Neural cell (in vitro differentiated cells): ENCODE measurements at regions not wholly inside any gene's neighbourhood (a gene's known extent, or its start where the extent isn't known, plus 50 kb on each side); places are given as distances from the start of the nearest gene placed in this dataset.

Experiments used
- H2AFZ ChIP-seq: fragments of 200-600, 300-800 bp; sonication (generic), shearing (Covaris generic); 2 replicates; pipeline ENCODE4 v1.6.0; 2014; ENCODE audit warnings: low read depth, mild to moderate bottlenecking, antibody characterized with exemption, low read length, moderate library complexity
- H3F3A ChIP-seq: fragments of 200-600 bp; shearing (Covaris generic); 2 replicates; pipeline ENCODE4 v1.6.1; 2016; ENCODE audit warnings: mild to moderate bottlenecking, moderate library complexity, mixed read lengths, antibody characterized with exemption, low read length; ENCODE audit not compliant: insufficient read depth, poor library complexity, severe bottlenecking
- H3K27ac ChIP-seq: fragments of 200-600, 300-800 bp; sonication (generic), shearing (Covaris generic); 2 replicates; pipeline ENCODE4 v1.5.1; 2014; ENCODE audit warnings: mild to moderate bottlenecking, low read length, moderate library complexity
- H3K27me3 ChIP-seq: fragments of 300-800, 200-600 bp; sonication (generic), shearing (Covaris generic); 2 replicates; pipeline ENCODE4 v1.6.0; 2014; ENCODE audit warnings: mild to moderate bottlenecking, low read depth, low read length, moderate library complexity; ENCODE audit not compliant: insufficient read depth
- H3K36me3 ChIP-seq: fragments of 300-800, 200-600 bp; sonication (generic), shearing (Covaris generic); 2 replicates; pipeline ENCODE4 v1.5.1; 2014; ENCODE audit warnings: mild to moderate bottlenecking, antibody characterized with exemption, low read length, moderate library complexity; ENCODE audit not compliant: insufficient read depth
- H3K4me2 ChIP-seq: fragments of 300-800, 200-600 bp; sonication (generic), shearing (Covaris generic); 2 replicates; pipeline ENCODE4 v1.6.0; 2014; ENCODE audit warnings: mild to moderate bottlenecking, low read length
- H3K4me3 ChIP-seq: fragments of 300-800, 200-600 bp; sonication (generic), shearing (Covaris generic); 2 replicates; pipeline ENCODE4 v1.5.1; 2014; ENCODE audit warnings: mild to moderate bottlenecking, low read length, moderate library complexity
- H3K79me2 ChIP-seq: fragments of 200-600 bp; shearing (Covaris generic); replicated peaks from 2 replicates; pipeline ENCODE4 v1.6.0; 2014; ENCODE audit warnings: mild to moderate bottlenecking, low read length, moderate library complexity; ENCODE audit not compliant: insufficient read depth
- H3K9ac ChIP-seq: fragments of 300-800, 200-600 bp; sonication (generic), shearing (Covaris generic); 2 replicates; pipeline ENCODE4 v1.6.1; 2016; ENCODE audit warnings: mild to moderate bottlenecking, low read length, mixed read lengths
- H3K9me2 ChIP-seq: fragments of 200-600 bp; shearing (Covaris generic); 2 replicates; pipeline ENCODE4 v1.6.1; 2016; ENCODE audit warnings: mild to moderate bottlenecking, low read length, mixed read lengths; ENCODE audit not compliant: insufficient read depth
- H3K9me3 ChIP-seq: fragments of 200-600, 300-800 bp; sonication (generic), shearing (Covaris generic); 2 replicates; pipeline ENCODE4 v1.6.1; 2016; ENCODE audit warnings: mild to moderate bottlenecking, mixed run types, low read length, moderate library complexity, mixed read lengths
- H4K20me1 ChIP-seq: fragments of 200-600 bp; shearing (Covaris generic); 2 replicates; pipeline ENCODE4 v1.6.1; 2016; ENCODE audit warnings: mild to moderate bottlenecking, mixed run types; ENCODE audit not compliant: insufficient read depth
- EP300 ChIP-seq: fragments of 450-650 bp; conservative IDR thresholded peaks from 2 replicates; pipeline ENCODE4 v1.6.1; 2014; ENCODE audit warnings: antibody characterized with exemption, mild to moderate bottlenecking, moderate library complexity; ENCODE audit not compliant: poor library complexity, severe bottlenecking
- EZH2 ChIP-seq: fragments of 200-600, 300-800 bp; shearing (Covaris generic), sonication (generic); IDR thresholded peaks from 2 replicates; pipeline ENCODE4 v1.6.1; 2014; ENCODE audit warnings: antibody characterized with exemption, low read length, borderline replicate concordance, mild to moderate bottlenecking; ENCODE audit not compliant: insufficient read depth, poor library complexity, severe bottlenecking
- MXI1 ChIP-seq: fragments of 450-650 bp; conservative IDR thresholded peaks from 2 replicates; pipeline ENCODE4 v1.6.1; 2014; ENCODE audit warnings: antibody characterized with exemption, mild to moderate bottlenecking; ENCODE audit not compliant: poor library complexity, severe bottlenecking
- POLR2AphosphoS5 ChIP-seq: IDR thresholded peaks from 2 replicates; pipeline ENCODE4 v1.6.1; 2012
- RAD21 ChIP-seq: fragments of 450-650 bp; conservative IDR thresholded peaks from 2 replicates; pipeline ENCODE4 v1.6.1; 2014; ENCODE audit warnings: antibody characterized with exemption, mild to moderate bottlenecking, moderate library complexity
- SMC3 ChIP-seq: fragments of 450-650 bp; conservative IDR thresholded peaks from 2 replicates; pipeline ENCODE4 v1.6.1; 2014; ENCODE audit warnings: antibody characterized with exemption, mild to moderate bottlenecking, moderate library complexity; ENCODE audit not compliant: poor library complexity
- TAF1 ChIP-seq: IDR thresholded peaks from 2 replicates; pipeline ENCODE4 v1.6.1; 2012; ENCODE audit warnings: low read depth
- TF ChIP-seq, protein P1 (sequence below): fragments of 450-650 bp; IDR thresholded peaks from 2 replicates; pipeline ENCODE4 v1.5.1; 2014; ENCODE audit warnings: antibody characterized with exemption, mild to moderate bottlenecking, moderate library complexity; ENCODE audit not compliant: poor library complexity, severe bottlenecking
- TF ChIP-seq, protein P2 (sequence below): IDR thresholded peaks from 2 replicates; pipeline ENCODE4 v1.6.1; 2012; ENCODE audit warnings: borderline replicate concordance

DNA sequence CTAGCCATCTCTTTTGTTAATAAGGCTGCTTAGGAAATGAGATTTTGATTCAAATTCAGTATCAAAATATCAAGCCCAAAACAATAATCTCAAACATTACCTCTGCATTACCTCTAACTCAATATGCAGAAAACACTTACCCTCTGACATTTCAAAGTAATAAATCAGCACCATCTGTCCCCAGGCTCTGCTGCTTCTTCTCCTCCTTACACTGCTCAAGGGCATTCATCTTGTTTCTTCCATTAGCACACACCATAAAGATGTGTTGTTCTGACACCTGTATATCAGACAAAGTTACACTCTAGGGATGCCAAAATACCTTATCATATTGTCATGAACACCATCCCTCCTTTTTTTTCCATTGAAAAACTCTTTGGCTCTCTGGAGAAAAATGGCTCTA is 1630.3 kb downstream of the RPA4 start:
- no peaks in the 10 kb centered on the region for H3K9me3 ChIP-seq
- no peak overlapping the region for H3K9ac ChIP-seq
- no peaks in the 10 kb centered on the region for H3K9me2 ChIP-seq
- H3K27ac ChIP-seq = no peak overlapping the region
- no peaks in the 10 kb centered on the region for H3K27me3 ChIP-seq
- H3F3A ChIP-seq = no peaks in the 10 kb centered on the region
- H3K79me2 ChIP-seq = no peaks in the 10 kb centered on the region
- H2AFZ ChIP-seq = no peak overlapping the region
- H4K20me1 ChIP-seq = no peaks in the 10 kb centered on the region
- TF ChIP-seq MXI1 (no peak), POLR2AphosphoS5 (no peak), TAF1 (no peak), RAD21 (no peak), EP300 (no peak), SMC3 (no peak), EZH2 (no peak)
- TF ChIP-seq, protein P1, sequence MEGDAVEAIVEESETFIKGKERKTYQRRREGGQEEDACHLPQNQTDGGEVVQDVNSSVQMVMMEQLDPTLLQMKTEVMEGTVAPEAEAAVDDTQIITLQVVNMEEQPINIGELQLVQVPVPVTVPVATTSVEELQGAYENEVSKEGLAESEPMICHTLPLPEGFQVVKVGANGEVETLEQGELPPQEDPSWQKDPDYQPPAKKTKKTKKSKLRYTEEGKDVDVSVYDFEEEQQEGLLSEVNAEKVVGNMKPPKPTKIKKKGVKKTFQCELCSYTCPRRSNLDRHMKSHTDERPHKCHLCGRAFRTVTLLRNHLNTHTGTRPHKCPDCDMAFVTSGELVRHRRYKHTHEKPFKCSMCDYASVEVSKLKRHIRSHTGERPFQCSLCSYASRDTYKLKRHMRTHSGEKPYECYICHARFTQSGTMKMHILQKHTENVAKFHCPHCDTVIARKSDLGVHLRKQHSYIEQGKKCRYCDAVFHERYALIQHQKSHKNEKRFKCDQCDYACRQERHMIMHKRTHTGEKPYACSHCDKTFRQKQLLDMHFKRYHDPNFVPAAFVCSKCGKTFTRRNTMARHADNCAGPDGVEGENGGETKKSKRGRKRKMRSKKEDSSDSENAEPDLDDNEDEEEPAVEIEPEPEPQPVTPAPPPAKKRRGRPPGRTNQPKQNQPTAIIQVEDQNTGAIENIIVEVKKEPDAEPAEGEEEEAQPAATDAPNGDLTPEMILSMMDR = no peak
- TF ChIP-seq, protein P2, sequence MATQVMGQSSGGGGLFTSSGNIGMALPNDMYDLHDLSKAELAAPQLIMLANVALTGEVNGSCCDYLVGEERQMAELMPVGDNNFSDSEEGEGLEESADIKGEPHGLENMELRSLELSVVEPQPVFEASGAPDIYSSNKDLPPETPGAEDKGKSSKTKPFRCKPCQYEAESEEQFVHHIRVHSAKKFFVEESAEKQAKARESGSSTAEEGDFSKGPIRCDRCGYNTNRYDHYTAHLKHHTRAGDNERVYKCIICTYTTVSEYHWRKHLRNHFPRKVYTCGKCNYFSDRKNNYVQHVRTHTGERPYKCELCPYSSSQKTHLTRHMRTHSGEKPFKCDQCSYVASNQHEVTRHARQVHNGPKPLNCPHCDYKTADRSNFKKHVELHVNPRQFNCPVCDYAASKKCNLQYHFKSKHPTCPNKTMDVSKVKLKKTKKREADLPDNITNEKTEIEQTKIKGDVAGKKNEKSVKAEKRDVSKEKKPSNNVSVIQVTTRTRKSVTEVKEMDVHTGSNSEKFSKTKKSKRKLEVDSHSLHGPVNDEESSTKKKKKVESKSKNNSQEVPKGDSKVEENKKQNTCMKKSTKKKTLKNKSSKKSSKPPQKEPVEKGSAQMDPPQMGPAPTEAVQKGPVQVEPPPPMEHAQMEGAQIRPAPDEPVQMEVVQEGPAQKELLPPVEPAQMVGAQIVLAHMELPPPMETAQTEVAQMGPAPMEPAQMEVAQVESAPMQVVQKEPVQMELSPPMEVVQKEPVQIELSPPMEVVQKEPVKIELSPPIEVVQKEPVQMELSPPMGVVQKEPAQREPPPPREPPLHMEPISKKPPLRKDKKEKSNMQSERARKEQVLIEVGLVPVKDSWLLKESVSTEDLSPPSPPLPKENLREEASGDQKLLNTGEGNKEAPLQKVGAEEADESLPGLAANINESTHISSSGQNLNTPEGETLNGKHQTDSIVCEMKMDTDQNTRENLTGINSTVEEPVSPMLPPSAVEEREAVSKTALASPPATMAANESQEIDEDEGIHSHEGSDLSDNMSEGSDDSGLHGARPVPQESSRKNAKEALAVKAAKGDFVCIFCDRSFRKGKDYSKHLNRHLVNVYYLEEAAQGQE = no peak
- H3K36me3 ChIP-seq = no peaks in the 10 kb centered on the region
- no peak overlapping the region for H3K4me3 ChIP-seq
- H3K4me2 ChIP-seq = no peak overlapping the region

GRCh38 chrX:98516120-98516519 is 1632.4 kb downstream of the RPA4 start:
- H3K9me2 ChIP-seq = no peaks in the 10 kb centered on the region
- no peak overlapping the region for H3K4me3 ChIP-seq
- no peaks in the 10 kb centered on the region for H3K27me3 ChIP-seq
- H3K36me3 ChIP-seq = no peaks in the 10 kb centered on the region
- H2AFZ ChIP-seq = no peak overlapping the region
- no peak overlapping the region for H3K4me2 ChIP-seq
- no peak for TF ChIP-seq POLR2AphosphoS5
- no peak for TF ChIP-seq TAF1
- TF ChIP-seq RAD21 = no peak
- no peak for TF ChIP-seq EP300
- TF ChIP-seq MXI1 = no peak
- no peak for TF ChIP-seq EZH2
- TF ChIP-seq, protein P1 = no peak
- no peak for TF ChIP-seq SMC3
- TF ChIP-seq, protein P2 = no peak
- H4K20me1 ChIP-seq = no peaks in the 10 kb centered on the region
- H3K27ac ChIP-seq = no peak overlapping the region
- no peaks in the 10 kb centered on the region for H3K9me3 ChIP-seq
- no peaks in the 10 kb centered on the region for H3K79me2 ChIP-seq
- H3K9ac ChIP-seq = no peak overlapping the region
- no peaks in the 10 kb centered on the region for H3F3A ChIP-seq
